ENCODE measurements at regions not wholly inside any gene's neighbourhood (a gene's known extent, or its start where the extent isn't known, plus 50 kb on each side); places are given as distances from the start of the nearest gene placed in this dataset.
"Not testable (repeated sequence)": the region's sequence is repeated elsewhere in the genome, so short reads cannot be mapped to it uniquely, and the experiment has no call there.

- Mint-ChIP-seq H3K9me3 (no peaks in the 10 kb centered on the region), H3K27me3 (ENCODE audit: low read depth) (no peaks in the 10 kb centered on the region)
These were observed 669.2 kb upstream of the ACO1 start for GRCh38 chr9:31715250-31715649.

GRCh38 chr9:31719262-31719661 lies 665.2 kb upstream of the ACO1 start:
- DNase-seq (no peak), ATAC-seq (no peak)
- Mint-ChIP-seq H3K36me3 (ENCODE audit: insufficient read depth) (no peaks in the 10 kb centered on the region), H3K4me3 (no peak overlapping the region), H3K9me3 (no peaks in the 10 kb centered on the region), H3K27me3 (ENCODE audit: low read depth) (no peaks in the 10 kb centered on the region), H3K4me1 (ENCODE audit: low read depth) (no peaks in the 10 kb centered on the region)

More at GRCh38 chr9:31715250-31715649, 669.2 kb upstream of the ACO1 start:
- Mint-ChIP-seq H3K36me3 (ENCODE audit: insufficient read depth) (no peaks in the 10 kb centered on the region), H3K4me1 (ENCODE audit: low read depth) (no peaks in the 10 kb centered on the region), H3K4me3 (no peak overlapping the region)
- DNase-seq (no peak), ATAC-seq (no peak)

- Mint-ChIP-seq H3K36me3 (ENCODE audit: insufficient read depth) (no peaks in the 10 kb centered on the region), H3K27me3 (ENCODE audit: low read depth) (no peaks in the 10 kb centered on the region), H3K9me3 (peaks cover 4% of the 10 kb centered on the region), H3K4me1 (ENCODE audit: low read depth) (no peaks in the 10 kb centered on the region), H3K4me3 (no peak overlapping the region)
- DNase-seq (no peak), ATAC-seq (no peak)
These were observed 654.0 kb upstream of the ACO1 start for GRCh38 chr9:31730398-31730797.

GRCh38 chr9:31733166-31733565 lies 651.3 kb upstream of the ACO1 start:
- DNase-seq (no peak), ATAC-seq (no peak)
- Mint-ChIP-seq H3K4me1 (ENCODE audit: low read depth) (no peaks in the 10 kb centered on the region), H3K27me3 (ENCODE audit: low read depth) (no peaks in the 10 kb centered on the region), H3K4me3 (no peak overlapping the region), H3K36me3 (ENCODE audit: insufficient read depth) (no peaks in the 10 kb centered on the region), H3K9me3 (no peaks in the 10 kb centered on the region)

GRCh38 chr9:31736581-31737179 lies 647.8 kb upstream of the ACO1 start:
- ATAC-seq (no peak), DNase-seq (no peak)
- H3K27me3 Mint-ChIP-seq (ENCODE audit: low read depth) = peaks cover 3% of the 10 kb centered on the region
- H3K36me3 Mint-ChIP-seq (ENCODE audit: insufficient read depth) = no peaks in the 10 kb centered on the region
- no peak overlapping the region for H3K4me3 Mint-ChIP-seq
- H3K4me1 Mint-ChIP-seq (ENCODE audit: low read depth) = no peaks in the 10 kb centered on the region
- no peaks in the 10 kb centered on the region for H3K9me3 Mint-ChIP-seq

- Mint-ChIP-seq H3K4me3 (no peak overlapping the region), H3K27me3 (ENCODE audit: low read depth) (peaks cover 3% of the 10 kb centered on the region), H3K36me3 (ENCODE audit: insufficient read depth) (no peaks in the 10 kb centered on the region), H3K4me1 (ENCODE audit: low read depth) (no peaks in the 10 kb centered on the region), H3K9me3 (no peaks in the 10 kb centered on the region)
- DNase-seq = no peak
- no peak for ATAC-seq
These were observed 643.7 kb upstream of the ACO1 start for GRCh38 chr9:31740705-31741104.

- ATAC-seq (no peak), DNase-seq (no peak)
- Mint-ChIP-seq H3K9me3 (no peaks in the 10 kb centered on the region), H3K4me3 (no peak overlapping the region), H3K4me1 (ENCODE audit: low read depth) (no peaks in the 10 kb centered on the region), H3K27me3 (ENCODE audit: low read depth) (peaks cover 3% of the 10 kb centered on the region), H3K36me3 (ENCODE audit: insufficient read depth) (no peaks in the 10 kb centered on the region)
These were observed 639.9 kb upstream of the ACO1 start for GRCh38 chr9:31744589-31744988.

GRCh38 chr9:31745468-31745867 lies 639.0 kb upstream of the ACO1 start:
- no peak overlapping the region for H3K4me3 Mint-ChIP-seq
- DNase-seq (no peak), ATAC-seq (no peak)
- no peaks in the 10 kb centered on the region for H3K9me3 Mint-ChIP-seq
- H3K36me3 Mint-ChIP-seq (ENCODE audit: insufficient read depth) = no peaks in the 10 kb centered on the region
- no peaks in the 10 kb centered on the region for H3K27me3 Mint-ChIP-seq (ENCODE audit: low read depth)
- no peaks in the 10 kb centered on the region for H3K4me1 Mint-ChIP-seq (ENCODE audit: low read depth)

- H3K9me3 Mint-ChIP-seq = no peaks in the 10 kb centered on the region
- ATAC-seq (no peak), DNase-seq (no peak)
- H3K27me3 Mint-ChIP-seq (ENCODE audit: low read depth) = no peaks in the 10 kb centered on the region
- no peaks in the 10 kb centered on the region for H3K4me1 Mint-ChIP-seq (ENCODE audit: low read depth)
- H3K4me3 Mint-ChIP-seq = no peak overlapping the region
- no peaks in the 10 kb centered on the region for H3K36me3 Mint-ChIP-seq (ENCODE audit: insufficient read depth)
These were observed 638.6 kb upstream of the ACO1 start for GRCh38 chr9:31745886-31746285.

- Mint-ChIP-seq H3K36me3 (ENCODE audit: insufficient read depth) (no peaks in the 10 kb centered on the region), H3K4me3 (no peak overlapping the region), H3K4me1 (ENCODE audit: low read depth) (no peaks in the 10 kb centered on the region), H3K27me3 (ENCODE audit: low read depth) (no peaks in the 10 kb centered on the region), H3K9me3 (no peaks in the 10 kb centered on the region)
- DNase-seq (no peak), ATAC-seq (no peak)
These were observed 630.7 kb upstream of the ACO1 start for GRCh38 chr9:31753756-31754155.

- no peak overlapping the region for H3K4me3 Mint-ChIP-seq
- no peaks in the 10 kb centered on the region for H3K4me1 Mint-ChIP-seq (ENCODE audit: low read depth)
- H3K27me3 Mint-ChIP-seq (ENCODE audit: low read depth) = no peaks in the 10 kb centered on the region
- no peak for DNase-seq
- no peak for ATAC-seq
- no peaks in the 10 kb centered on the region for H3K36me3 Mint-ChIP-seq (ENCODE audit: insufficient read depth)
- H3K9me3 Mint-ChIP-seq = no peaks in the 10 kb centered on the region
These were observed 624.7 kb upstream of the ACO1 start for GRCh38 chr9:31759703-31760102.

GRCh38 chr9:31774021-31774420 lies 610.4 kb upstream of the ACO1 start:
- H3K4me1 Mint-ChIP-seq (ENCODE audit: low read depth); DNase-seq; ATAC-seq; H3K4me3 Mint-ChIP-seq; H3K36me3 Mint-ChIP-seq (ENCODE audit: insufficient read depth); H3K27me3 Mint-ChIP-seq (ENCODE audit: low read depth): not testable (repeated sequence)
- peaks cover 32% of the 10 kb centered on the region for H3K9me3 Mint-ChIP-seq

- Mint-ChIP-seq H3K4me1 (ENCODE audit: low read depth) (no peaks in the 10 kb centered on the region), H3K36me3 (ENCODE audit: insufficient read depth) (no peaks in the 10 kb centered on the region), H3K27me3 (ENCODE audit: low read depth) (no peaks in the 10 kb centered on the region), H3K4me3 (no peak overlapping the region), H3K9me3 (peaks cover 32% of the 10 kb centered on the region)
- DNase-seq (no peak), ATAC-seq (no peak)
These were observed 609.9 kb upstream of the ACO1 start for GRCh38 chr9:31774571-31774970.

- Mint-ChIP-seq H3K36me3 (ENCODE audit: insufficient read depth) (peaks cover 2% of the 10 kb centered on the region), H3K27me3 (ENCODE audit: low read depth) (no peaks in the 10 kb centered on the region), H3K4me3 (no peak overlapping the region), H3K4me1 (ENCODE audit: low read depth) (no peaks in the 10 kb centered on the region), H3K9me3 (peaks cover 35% of the 10 kb centered on the region)
- DNase-seq = no peak
- no peak for ATAC-seq
These were observed 608.0 kb upstream of the ACO1 start for GRCh38 chr9:31776471-31776870.

- peaks cover 2% of the 10 kb centered on the region for H3K36me3 Mint-ChIP-seq (ENCODE audit: insufficient read depth)
- ATAC-seq = no peak
- no peak overlapping the region for H3K4me3 Mint-ChIP-seq
These were observed 601.0 kb upstream of the ACO1 start for GRCh38 chr9:31783491-31783890.

GRCh38 chr9:31790720-31791119 lies 593.7 kb upstream of the ACO1 start:
- DNase-seq = no peak
- no peak overlapping the region for H3K4me3 Mint-ChIP-seq
- H3K4me1 Mint-ChIP-seq (ENCODE audit: low read depth) = no peaks in the 10 kb centered on the region
- H3K27me3 Mint-ChIP-seq (ENCODE audit: low read depth) = no peaks in the 10 kb centered on the region
- H3K9me3 Mint-ChIP-seq = no peaks in the 10 kb centered on the region
- no peak for ATAC-seq
- H3K36me3 Mint-ChIP-seq (ENCODE audit: insufficient read depth) = no peaks in the 10 kb centered on the region

More at GRCh38 chr9:31783491-31783890, 601.0 kb upstream of the ACO1 start:
- DNase-seq = no peak
- H3K27me3 Mint-ChIP-seq (ENCODE audit: low read depth) = no peaks in the 10 kb centered on the region
- no peaks in the 10 kb centered on the region for H3K4me1 Mint-ChIP-seq (ENCODE audit: low read depth)
- peaks cover 23% of the 10 kb centered on the region for H3K9me3 Mint-ChIP-seq

Measured in activated T-cell treated with anti-CD3 and anti-CD28 coated beads, Interleukin-2, amount 50 U/mL, for 4 hours (primary cell).